ENCODE measurements at regions not wholly inside any gene's neighbourhood (a gene's known extent, or its start where the extent isn't known, plus 50 kb on each side); places are given as distances from the start of the nearest gene placed in this dataset.

DNA sequence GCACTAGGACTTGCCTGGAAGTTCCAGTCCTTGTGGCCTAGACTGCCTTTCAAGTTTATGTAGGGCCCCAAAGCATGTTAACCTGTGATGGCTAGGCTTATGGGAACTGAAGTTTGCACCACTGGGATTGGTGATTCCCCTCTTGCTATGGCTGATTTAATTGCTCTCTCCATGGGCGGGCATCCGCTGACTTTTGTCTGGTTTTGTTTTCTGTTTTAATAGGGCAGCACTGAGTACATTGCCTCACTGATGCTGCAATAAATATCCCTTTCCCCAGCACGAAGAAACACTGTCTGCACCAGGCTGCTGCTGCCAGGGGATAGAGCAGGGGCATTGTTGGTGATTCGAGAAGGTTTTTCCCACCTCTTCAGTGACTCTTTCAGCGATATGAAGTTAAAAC lies 73.3 kb upstream of the PDE4B start:
- TF ChIP-seq SP1 (IDR thresholded peaks at IDR 0.05) (no peak), BHLHE40 (IDR thresholded peaks at IDR 0.05; ENCODE audit: borderline replicate concordance) (no peak), FOXM1 (IDR thresholded peaks at IDR 0.05; ENCODE audit: borderline replicate concordance) (no peak), TARDBP (IDR thresholded peaks at IDR 0.05) (no peak), HDGF (IDR thresholded peaks at IDR 0.05; ENCODE audit: borderline replicate concordance) (no peak), FOXK2 (IDR thresholded peaks at IDR 0.05) (no peak), SUZ12 (IDR thresholded peaks at IDR 0.05) (no peak), ARNT (IDR thresholded peaks at IDR 0.05) (no peak)
- TF ChIP-seq, protein P1, sequence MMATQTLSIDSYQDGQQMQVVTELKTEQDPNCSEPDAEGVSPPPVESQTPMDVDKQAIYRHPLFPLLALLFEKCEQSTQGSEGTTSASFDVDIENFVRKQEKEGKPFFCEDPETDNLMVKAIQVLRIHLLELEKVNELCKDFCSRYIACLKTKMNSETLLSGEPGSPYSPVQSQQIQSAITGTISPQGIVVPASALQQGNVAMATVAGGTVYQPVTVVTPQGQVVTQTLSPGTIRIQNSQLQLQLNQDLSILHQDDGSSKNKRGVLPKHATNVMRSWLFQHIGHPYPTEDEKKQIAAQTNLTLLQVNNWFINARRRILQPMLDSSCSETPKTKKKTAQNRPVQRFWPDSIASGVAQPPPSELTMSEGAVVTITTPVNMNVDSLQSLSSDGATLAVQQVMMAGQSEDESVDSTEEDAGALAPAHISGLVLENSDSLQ (IDR thresholded peaks at IDR 0.05): no peak

Data from HEK293T (cell line).